Stimulated activated CD4-positive, alpha-beta T cell treated with anti-CD3 and anti-CD28 coated beads, Interleukin-2, amount 100 ng/mL, for 4 hours (primary cell): ENCODE measurements at regions not wholly inside any gene's neighbourhood (a gene's known extent, or its start where the extent isn't known, plus 50 kb on each side); places are given as distances from the start of the nearest gene placed in this dataset.

Experiments used
- DNase-seq: peaks from one replicate; pipeline ENCODE4 v3.0.0-alpha.2; 2020; ENCODE audit warnings: low read depth

- no peak for DNase-seq
These were observed 91.7 kb upstream of the DIO3 start for GRCh38 chr14:101469382-101470247.

GRCh38 chr14:101470266-101470665 lies 91.0 kb upstream of the DIO3 start:
- DNase-seq = no peak

GRCh38 chr14:101471723-101472517 lies 89.4 kb upstream of the DIO3 start:
- DNase-seq = no peak

GRCh38 chr14:101472518-101472849 lies 88.8 kb upstream of the DIO3 start:
- no peak for DNase-seq

- no peak for DNase-seq
These were observed 88.1 kb upstream of the DIO3 start for GRCh38 chr14:101473045-101473729.

- no peak for DNase-seq
These were observed 87.3 kb upstream of the DIO3 start for GRCh38 chr14:101473795-101474562.

- no peak for DNase-seq
These were observed 86.5 kb upstream of the DIO3 start for GRCh38 chr14:101474563-101475455.

- no peak for DNase-seq
These were observed 85.6 kb upstream of the DIO3 start for GRCh38 chr14:101475456-101476257.

GRCh38 chr14:101476258-101476915 lies 84.9 kb upstream of the DIO3 start:
- no peak for DNase-seq

GRCh38 chr14:101476916-101477553 lies 84.3 kb upstream of the DIO3 start:
- no peak for DNase-seq

- DNase-seq = no peak
These were observed 83.6 kb upstream of the DIO3 start for GRCh38 chr14:101477648-101478047.

- no peak for DNase-seq
These were observed 83.2 kb upstream of the DIO3 start for GRCh38 chr14:101478096-101478495.

GRCh38 chr14:101478796-101479410 lies 82.4 kb upstream of the DIO3 start:
- no peak for DNase-seq

GRCh38 chr14:101480022-101480746 lies 81.1 kb upstream of the DIO3 start:
- DNase-seq = no peak

- no peak for DNase-seq
These were observed 80.4 kb upstream of the DIO3 start for GRCh38 chr14:101480747-101481530.

- DNase-seq = no peak
These were observed 79.7 kb upstream of the DIO3 start for GRCh38 chr14:101481557-101481956.

- no peak for DNase-seq
These were observed 79.2 kb upstream of the DIO3 start for GRCh38 chr14:101482066-101482465.
